ENCODE measurements at regions not wholly inside any gene's neighbourhood (a gene's known extent, or its start where the extent isn't known, plus 50 kb on each side); places are given as distances from the start of the nearest gene placed in this dataset.

- TF ChIP-seq REST (IDR thresholded peaks at IDR 0.05; ENCODE audit: low read depth, low read length), result no peak
- no peak for TF ChIP-seq ELF1 (IDR thresholded peaks at IDR 0.05)
Observed at GRCh38 chr4:18980516-18981233, 959.1 kb upstream of the LCORL start (continued).

- CTCF ChIA-PET, result interaction anchor here (1.0 kb wide), 1 partner anchor 18 kb away, joined by 3 read pairs; no protein-coding TSS in a partner anchor
- Histone ChIP-seq H3K4me1 (ENCODE audit: control insufficient read depth in 1 of 2, insufficient read depth in 2 of 2, low read depth in 1 of 2, low read length in 1 of 2) (no peaks in the 10 kb centered on the region), H3K9me3 (no peaks in the 10 kb centered on the region), H2AFZ (ENCODE audit: low read depth) (no peak overlapping the region), H3K36me3 (replicated peaks in 1 of 2; ENCODE audit: control insufficient read depth in 1 of 2, insufficient read depth in 2 of 2, low read length in 1 of 2) (no peaks in the 10 kb centered on the region), H3F3A (replicated peaks; ENCODE audit: insufficient read depth) (no peaks in the 10 kb centered on the region), H3K9me2 (no peaks in the 10 kb centered on the region), H3K4me3 (ENCODE audit: low read depth in 2 of 2, low read length in 1 of 2) (no peak overlapping the region), H3K27ac (ENCODE audit: low read depth in 2 of 2, low read length in 1 of 2) (no peak overlapping the region), H3K9ac (no peak overlapping the region), H3K79me2 (ENCODE audit: insufficient read depth) (no peaks in the 10 kb centered on the region), H3K4me2 (no peak overlapping the region), H4K20me1 (ENCODE audit: insufficient read depth) (no peaks in the 10 kb centered on the region), H3K27me3 (ENCODE audit: insufficient read depth) (no peaks in the 10 kb centered on the region)
- POLR2A ChIA-PET, result no interaction called here
- TF ChIP-seq MAX (IDR thresholded peaks at IDR 0.05; ENCODE audit: low read depth) (no peak), NFIC (IDR thresholded peaks at IDR 0.05; ENCODE audit: borderline replicate concordance) (no peak), RFX5 (IDR thresholded peaks at IDR 0.05; ENCODE audit: low read length) (no peak), NRF1 (IDR thresholded peaks at IDR 0.05; ENCODE audit: low read depth, low read length) (no peak), CHD2 (IDR thresholded peaks at IDR 0.05; ENCODE audit: low read length, partially characterized antibody) (no peak), MEF2A (IDR thresholded peaks at IDR 0.05; ENCODE audit: borderline replicate concordance, low read depth) (no peak), IRF3 (IDR thresholded peaks at IDR 0.05; ENCODE audit: low read depth, low read length) (no peak), REST (IDR thresholded peaks at IDR 0.05; ENCODE audit: low read depth, low read length) (no peak), FOXJ3 (CRISPR knock-in tag; IDR thresholded peaks at IDR 0.05) (no peak), ZBTB33 (IDR thresholded peaks at IDR 0.05; ENCODE audit: borderline replicate concordance, low read depth) (no peak), GATA2 (CRISPR knock-in tag; IDR thresholded peaks at IDR 0.05) (no peak), SMC3 (IDR thresholded peaks at IDR 0.05; ENCODE audit: low read depth, low read length) (no peak), GABPA (IDR thresholded peaks at IDR 0.05; ENCODE audit: low read depth) (no peak), TAF1 (IDR thresholded peaks at IDR 0.05; ENCODE audit: borderline replicate concordance, low read depth, low read length) (no peak), EP300 (IDR thresholded peaks at IDR 0.05; ENCODE audit: borderline replicate concordance in 1 of 2, low read depth in 1 of 2, low read length in 1 of 2) (no peak), RCOR1 (IDR thresholded peaks at IDR 0.05; ENCODE audit: low read length) (no peak), TCF12 (IDR thresholded peaks at IDR 0.05) (no peak), JUND (IDR thresholded peaks at IDR 0.05) (no peak), USF1 (IDR thresholded peaks at IDR 0.05; ENCODE audit: borderline replicate concordance, low read depth) (no peak), FOXM1 (IDR thresholded peaks at IDR 0.05; ENCODE audit: low read depth) (no peak)
- no peak for DNase-seq
- WGBS (ENCODE audit: low lambda C conversion rate), result 35% methylated on average over 3 of the region's 3 CpGs
Observed at GRCh38 chr4:18976884-18977283, 955.3 kb upstream of the LCORL start.

Measured in SK-N-SH (cell line).